ENCODE measurements at regions not wholly inside any gene's neighbourhood (a gene's known extent, or its start where the extent isn't known, plus 50 kb on each side); places are given as distances from the start of the nearest gene placed in this dataset.
"Not testable (repeated sequence)": the region's sequence is repeated elsewhere in the genome, so short reads cannot be mapped to it uniquely, and the experiment has no call there.

DNA sequence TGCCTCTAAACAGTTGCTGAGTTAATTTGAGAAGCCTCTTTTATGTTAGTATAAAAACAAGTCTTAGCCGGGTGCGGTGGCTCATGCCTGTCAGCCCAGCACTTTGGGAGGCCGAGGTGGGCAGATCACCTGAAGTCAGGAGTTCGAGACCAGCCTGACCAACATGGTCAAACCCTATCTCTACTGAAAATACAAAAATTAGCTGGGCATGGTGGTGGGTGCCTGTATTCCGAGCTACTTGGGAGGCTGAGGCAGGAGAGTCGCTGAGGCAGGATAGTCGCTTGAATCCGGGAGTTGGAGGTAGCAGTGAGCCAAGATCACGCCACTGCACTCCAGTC, 317.5 kb downstream of the QKI start:
- DNase-seq: not testable (repeated sequence)

DNA sequence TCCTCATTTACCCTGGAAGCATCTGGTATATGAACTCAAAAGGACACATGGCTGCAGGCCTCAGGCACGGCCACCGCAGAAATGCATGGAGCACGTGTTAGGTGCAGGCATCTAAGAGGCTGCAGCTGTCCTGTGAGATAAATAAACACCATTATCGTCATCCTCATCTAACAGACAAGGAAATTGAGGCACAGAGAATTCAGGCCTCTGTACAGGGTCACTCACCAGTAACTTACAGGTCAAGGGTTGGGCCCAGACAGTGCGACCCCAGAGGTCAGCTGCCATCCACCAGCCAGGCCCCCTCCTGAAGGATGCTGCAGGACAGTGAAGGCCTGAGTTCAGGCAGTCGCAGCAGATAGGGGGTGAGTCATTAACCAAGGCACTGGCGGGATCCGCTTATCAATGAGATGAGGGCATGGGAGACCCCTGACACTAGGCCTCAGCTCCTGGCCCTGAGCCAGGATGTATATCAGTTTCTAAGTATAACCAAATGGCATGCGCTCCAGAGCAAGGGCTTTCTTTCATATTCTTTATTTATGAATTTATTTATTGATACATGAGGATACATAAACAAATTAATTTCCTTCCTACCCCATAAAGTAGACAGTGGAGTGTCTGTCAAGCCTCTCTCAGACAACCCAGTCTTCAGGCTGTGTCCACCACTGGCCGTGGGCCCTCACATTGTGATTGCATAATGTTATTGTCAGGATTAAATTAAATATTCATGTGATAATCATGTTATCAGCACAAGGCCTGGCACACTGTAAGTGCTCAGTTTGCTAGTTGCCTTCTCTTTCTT, 316.9 kb downstream of the QKI start:
- DNase-seq: no peak

DNA sequence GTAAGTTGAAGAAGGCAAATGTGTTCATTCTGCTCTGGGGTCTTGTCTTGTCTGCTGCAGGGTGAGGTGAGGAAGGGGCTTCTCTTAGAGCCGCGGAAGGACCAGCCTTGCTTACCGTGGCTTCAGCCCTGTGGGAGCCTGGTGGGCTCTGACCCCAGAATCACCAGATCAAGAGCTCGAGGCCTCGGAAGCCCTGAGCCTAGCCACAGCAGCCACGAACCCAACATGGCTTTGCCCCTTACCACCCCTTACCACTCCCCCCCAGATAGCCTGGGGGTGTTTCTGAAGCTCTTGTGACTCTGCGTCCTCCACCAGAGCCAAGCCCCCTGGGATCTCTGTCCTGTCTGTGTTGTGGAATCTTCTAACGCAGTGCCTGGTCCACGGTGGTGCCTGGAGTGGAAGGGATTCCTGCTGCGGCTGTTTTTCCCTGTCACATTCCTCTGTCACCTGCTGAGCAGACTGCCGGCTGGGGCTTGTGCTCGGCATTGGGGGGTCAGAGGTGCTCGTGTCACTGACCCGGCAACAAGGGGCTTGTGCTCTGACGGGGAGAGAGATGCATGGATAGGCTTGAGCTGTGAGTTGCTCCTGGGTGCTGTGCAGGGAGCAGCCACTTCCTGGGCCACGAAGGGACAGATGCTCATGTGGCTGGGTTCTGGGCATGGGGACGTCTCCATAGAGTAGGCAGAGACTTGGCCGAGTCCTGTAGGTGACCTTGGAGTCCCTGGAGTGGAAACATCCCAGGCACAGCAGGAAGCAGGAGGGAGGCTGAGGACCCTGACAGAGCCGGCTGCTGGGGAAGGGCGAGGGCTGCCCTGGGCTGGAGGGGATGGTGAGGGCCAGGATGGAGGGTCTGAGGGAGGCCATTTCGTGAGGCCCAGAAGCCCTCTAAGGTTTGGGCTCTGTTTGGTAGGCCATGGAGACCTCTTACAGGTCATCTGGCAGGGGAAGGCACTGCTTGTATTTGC, 316.0 kb downstream of the QKI start:
- DNase-seq: no peak

DNA sequence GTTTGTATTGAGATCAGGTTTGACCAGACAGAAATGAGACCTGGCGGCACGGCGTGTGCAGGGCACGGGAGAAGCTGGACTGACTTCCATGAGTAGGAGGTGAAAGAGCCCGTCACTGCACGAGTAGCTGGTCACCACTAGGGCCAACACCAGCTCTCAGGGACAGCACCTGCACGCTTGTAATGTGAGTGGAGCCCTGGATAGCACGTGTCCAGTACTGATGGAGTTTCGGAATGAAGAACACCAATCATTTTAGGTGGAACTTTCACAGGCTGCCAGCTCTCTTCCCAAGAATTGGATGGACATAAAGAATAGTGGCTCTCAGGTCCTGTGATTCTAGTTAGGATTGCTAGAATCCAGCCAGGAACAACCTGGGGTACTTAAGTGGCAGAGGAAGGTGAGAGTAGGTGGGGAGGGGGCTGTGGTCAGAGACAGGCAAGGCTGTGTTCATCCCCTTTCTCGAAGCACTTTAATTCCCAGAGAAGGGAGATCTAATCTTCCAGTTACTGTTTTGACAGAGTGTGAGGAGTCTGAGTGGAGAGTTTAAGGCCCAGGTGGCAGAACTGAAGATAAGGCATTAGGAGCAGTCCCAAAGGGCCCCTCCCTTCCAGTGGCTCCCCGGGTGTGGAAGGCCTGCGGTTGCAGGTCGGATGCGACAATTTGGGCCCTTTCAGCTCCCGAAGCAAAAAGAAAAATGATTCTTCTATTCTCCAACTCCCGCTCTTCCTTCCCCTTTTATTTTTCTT, 314.8 kb downstream of the QKI start:
- DNase-seq: no peak

DNA sequence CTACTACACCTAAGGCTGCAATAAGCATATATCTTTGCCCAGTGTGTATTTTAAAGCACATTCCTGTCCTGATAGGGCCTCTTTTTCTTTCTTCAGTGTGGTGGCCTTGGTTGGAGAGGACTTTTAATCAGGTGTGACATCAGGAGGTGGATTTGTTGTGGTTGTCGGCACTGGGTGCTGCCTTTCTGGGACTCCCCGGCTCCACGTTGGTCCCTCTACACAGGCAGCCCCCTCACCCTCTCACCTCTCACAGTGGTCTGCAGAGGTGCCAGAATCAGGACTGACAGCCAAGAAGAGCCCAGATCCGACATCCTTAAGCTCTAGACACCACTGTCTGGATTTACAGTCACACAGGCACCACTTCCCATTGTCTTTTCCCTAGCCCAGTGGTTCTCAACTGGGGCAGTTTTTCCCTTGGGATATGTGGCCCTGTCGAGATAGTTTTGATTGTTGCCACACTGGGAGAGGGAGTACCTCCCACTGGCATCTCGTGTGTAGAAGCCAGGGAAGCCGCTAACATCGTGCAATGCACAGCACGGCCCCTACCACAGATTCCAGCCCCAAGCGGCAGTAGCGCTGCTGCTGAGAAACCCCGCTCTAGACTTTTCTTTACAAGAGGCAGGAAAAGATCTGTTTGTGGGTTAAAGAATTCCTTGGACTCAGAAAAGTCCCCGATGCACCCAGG, 314.1 kb downstream of the QKI start:
- DNase-seq: no peak

DNA sequence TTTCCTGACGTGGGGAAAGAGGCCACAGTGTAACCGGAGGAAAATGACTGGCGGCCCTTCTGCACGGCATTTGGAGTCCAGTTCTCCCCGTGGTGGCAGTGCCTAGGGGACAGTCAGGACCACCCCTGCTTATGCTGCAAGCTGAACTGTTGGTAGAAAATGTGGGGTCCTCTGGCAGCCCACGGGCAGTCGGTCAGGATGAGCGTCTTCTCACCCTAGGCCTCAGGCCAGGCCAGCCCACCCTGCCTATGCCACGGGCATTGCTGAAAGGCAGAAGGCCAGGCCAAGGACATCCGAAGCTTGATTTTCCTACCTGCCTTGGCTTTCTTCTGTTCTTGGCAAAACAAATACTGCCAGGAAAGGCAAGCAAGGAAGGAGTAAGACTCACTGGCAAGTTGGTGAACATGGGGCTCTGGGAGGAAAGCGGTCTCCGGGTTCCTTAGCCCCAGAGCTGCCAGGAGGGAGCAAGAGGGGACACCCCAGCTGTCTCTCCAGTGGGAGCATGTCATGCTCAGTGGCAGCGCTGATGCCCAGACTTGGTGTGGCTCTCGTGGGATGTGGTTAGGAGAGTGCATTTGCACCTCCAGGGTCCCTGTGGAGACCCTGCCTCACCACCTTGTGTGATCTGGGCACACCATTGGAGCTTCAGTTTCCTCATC, 311.6 kb downstream of the QKI start:
- DNase-seq: no peak

DNA sequence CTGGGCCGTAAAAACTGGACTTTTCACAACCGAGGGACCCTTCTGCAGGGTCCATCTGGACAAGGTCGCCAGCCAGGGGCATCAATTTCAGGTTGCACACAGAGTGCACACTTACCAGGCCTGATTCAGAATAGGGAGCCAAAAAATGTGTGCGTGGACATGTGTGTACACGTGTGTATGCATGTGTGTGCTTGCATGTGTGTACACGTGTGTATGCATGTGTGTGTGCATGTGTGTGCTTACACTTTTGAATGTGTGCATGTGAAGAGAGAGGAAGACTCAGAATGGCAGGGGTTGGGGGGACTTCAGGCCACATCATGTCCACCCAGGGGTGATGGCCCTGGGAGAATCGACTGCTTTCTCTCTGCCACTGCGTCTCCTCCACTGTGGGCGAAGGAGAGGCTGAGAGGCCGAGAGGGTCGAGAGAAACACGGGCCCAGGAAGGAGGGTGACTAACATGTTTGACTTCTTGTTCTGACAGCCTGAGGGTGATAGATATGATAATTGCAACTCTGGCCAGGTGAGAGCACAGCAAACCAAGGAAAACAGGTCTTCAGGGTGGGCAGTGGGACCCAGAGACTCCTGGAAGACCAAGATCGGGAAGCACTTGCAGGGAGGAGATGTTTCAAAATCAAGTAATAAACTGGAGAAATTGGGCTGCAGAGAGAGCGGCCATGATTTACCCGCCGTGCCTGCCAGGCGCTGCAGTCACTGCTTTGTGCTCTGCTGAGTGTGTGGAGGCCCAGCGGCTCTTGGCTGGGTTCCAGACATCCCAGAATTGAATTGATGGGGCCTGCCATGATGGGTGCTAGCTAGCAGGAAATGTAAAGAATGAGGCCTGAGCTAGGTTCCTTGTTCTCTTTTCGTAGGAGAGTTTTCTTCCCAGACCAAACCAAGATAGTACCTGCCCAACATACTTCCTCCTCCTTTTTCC, 310.8 kb downstream of the QKI start:
- peak; percentile 14 for DNase-seq

DNA sequence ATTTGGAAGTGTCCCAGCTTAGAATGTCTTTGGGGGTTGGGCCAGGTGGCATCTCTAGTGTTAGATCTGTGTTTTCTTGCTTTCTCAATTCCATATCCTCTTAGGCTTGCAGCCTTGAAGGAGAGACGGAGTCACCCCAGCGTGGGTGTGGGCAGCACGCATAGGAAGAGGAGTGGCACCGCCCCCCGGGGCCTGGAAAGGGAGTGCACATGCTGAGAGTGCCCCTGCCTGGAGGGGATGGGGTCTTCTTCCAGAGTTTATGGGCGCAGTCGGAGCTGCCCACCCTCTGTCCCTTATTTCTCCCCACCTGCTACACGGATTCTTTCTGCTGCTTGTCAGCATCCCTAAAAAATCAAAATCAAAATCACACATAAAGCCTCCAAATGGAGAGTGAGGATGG, 309.7 kb downstream of the QKI start:
- no peak for DNase-seq

DNA sequence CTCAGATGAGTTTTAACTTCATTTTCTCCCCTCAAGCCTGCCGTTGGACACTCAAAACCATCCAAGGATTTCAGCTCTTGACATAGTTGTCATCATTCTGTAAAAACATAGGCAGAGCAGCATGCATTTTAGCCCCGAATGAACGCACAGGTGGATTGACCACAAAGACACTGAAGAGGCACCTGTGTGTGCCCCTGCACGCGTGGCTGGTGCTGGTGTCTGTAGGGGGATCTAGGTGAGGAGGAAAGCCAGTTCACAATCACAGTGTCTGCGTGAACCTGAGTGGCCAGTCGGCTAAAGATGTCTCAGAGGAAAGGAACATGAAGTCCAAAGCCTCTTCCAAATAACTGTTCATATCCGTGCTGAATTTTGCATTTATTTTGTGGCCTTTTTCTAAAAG, 309.2 kb downstream of the QKI start:
- DNase-seq: no peak

DNA sequence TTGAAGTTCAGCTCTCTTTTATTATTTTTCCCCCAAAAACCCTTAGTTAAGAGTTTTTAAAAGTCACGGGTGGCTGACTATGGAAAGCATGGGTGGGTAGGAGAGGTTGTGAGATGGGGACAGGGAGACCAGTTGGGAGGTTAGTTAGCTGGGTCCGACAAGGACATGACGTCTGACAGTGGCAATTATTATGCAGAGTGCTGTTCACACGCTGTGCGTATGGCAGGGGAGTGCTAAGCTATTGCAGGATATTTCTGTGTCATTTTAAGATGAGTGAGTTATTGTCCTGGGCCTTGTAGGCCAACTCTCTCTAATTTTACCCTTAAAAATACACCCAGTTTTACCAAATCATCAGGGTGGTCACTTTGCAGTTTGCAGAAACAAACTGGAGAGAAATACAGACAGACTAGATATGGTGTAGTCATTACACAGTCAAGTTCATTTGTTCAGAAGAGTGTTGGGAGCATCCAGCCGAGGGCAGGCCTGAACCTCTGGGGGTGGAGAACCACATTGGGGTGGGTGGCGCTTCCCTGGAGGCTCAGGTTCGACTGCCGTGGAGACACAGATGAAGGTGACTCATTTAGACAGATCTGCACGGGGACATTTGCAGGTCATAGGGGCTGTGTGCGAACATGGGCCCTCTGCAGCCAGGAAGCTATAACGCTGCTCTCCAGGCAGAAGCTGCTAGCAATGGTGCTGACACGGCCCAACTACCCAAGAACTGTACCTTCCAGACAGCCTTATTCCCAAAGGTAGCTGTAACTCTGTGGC, 307.6 kb downstream of the QKI start:
- DNase-seq: no peak

DNA sequence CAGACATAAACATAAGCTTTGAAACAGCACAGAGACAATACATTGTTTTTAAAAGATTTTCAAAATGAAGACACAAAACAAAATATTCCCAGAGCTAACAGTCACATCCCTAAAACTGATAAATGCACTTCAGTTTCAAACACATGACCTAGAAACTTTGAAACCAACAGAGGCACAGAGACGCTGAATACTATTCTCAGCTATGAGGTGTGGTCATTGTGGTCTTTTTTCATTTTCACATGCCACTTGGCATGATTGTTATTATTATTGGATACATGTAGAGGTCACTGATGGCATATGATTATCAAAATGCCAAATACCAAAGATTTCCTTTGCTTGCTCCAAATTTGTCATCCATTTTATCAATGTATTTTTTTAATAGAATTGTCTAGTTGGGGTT, 306.9 kb downstream of the QKI start:
- no peak for DNase-seq

DNA sequence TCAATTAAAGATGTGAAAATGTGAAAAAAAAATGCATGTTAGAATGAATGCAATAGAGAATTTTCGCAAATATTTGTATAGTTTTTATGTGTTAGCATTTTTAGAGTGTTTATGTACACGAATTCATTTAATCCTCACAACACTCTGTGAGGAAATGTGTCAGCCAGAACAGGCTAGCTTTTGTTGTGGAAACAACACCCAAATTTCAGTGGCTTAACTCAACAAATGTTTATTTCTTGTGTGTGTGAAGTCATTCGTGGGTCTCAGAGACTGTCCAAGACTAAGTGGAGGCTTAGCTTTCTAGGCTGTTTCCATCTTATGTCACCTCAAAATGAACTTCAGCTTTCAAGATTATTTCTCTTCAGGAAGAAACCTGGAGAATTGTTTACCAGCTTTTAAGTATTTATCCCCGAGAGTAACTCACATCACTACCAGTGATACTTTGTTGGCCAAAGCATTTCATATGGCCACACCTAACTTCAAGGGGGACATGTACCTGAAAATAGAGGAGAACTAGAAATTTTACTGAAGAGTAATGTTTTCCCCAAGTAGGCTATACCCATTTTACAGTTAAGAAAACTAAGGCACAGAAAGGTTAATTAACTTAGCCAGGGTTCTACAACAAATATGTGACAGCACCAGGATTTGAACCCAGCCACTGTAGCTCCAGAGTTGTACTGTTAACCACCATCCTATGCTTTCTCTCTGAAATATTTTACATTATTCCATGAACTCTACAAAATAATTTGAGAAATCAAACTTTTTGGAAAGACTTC, 306.1 kb downstream of the QKI start:
- no peak for DNase-seq

DNA sequence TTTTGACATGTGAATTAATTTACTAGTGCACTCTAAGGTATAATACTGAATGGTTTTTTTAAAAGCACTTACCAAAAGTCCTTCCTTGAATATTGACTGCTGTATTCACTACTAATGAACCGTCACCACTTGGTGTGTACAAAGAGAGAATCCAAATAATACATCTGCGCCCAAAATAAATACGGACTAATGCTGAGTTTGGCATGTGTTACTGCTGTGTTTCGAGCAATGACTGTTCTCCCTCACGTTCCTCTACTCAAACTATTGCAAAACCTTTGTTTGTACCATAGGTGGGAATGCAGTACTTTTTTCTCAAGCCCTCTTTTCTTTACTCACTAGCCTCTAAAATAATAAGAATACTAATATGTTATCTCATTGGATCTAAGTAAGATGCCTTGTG, 305.5 kb downstream of the QKI start:
- no peak for DNase-seq

DNA sequence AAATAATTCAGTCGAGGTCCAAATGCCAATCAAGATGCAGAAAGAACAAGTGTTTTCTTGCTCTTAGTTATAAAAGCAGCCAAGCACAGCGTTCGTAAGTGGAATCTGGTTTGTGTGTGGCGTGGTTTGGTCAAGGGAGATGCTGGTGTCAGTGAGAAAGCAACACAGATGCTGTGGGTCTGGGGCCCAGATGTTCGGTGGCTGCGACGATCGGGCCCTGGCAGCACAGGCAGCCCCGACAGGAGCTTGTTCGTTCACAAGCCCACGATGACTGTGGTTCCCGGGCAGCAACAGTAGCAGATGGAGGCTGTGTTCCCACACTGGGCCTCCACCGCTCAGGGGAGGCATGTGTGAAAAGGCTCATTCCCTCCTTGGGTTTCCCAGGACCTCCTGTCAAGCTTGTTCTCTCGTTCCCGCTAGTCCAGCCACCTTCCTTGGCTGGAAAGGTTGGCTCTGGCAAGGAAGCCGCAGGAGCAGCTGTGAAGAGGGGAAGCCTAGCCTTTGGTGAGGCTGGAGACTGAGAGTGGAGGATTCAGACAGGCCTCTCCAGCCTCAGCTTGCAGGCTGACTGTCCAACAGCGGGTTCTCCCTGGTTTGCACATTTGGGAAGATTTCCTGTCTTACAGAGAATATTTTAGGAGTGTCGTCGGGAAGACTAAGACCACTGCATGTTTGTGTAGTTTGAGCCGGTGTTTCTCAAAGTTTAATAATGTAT, 304.7 kb downstream of the QKI start:
- no peak for DNase-seq

DNA sequence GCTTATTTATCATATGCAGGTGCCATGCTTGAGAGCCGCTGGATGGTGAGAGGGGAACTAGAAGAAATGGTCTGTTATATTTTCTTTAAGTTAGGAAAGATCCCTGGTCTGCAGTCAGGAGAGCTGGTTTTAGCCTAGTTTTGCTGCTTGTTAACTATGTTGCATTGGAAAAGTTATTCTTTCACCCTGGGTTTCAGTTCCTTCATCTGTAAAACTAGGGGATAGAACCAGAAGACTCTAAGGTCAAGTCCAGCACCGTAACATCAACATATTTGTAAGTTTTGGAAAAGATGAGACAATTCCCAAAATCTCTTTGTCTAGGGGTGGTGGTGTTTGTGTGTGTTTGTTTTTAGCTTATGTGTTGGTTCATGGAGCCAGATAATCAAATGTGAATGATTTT, 304.0 kb downstream of the QKI start:
- no peak for DNase-seq

DNA sequence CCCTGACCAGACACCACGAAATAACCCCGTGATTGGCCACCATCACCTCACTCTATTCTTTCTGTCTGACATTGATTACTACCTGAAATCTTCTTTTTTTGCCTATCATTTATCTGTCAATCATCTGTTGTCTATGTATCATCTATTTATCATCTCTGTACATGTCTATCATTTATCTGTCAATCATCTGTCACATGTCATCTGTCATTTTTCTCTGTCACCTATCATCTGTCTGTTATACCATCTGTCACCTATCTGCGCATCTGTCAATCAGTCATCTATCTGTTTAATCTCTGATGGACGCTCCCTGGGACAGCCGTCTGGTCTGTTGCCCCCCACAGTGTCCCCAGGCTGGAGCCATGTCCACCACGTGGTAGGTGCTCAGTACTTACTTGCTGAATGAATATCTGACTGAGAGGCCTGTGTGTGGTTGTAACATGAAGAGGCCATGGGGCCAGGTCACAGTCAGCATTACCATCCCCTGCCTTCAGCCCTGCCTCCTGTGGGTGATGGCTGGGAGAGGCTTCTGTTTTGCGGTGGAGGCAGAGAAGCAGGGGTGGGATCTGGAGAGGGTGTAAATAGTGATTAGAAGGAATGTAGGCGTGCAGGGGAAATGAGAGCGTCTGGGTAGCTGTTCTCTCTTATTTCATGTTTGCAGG, 302.7 kb downstream of the QKI start:
- no peak for DNase-seq

DNA sequence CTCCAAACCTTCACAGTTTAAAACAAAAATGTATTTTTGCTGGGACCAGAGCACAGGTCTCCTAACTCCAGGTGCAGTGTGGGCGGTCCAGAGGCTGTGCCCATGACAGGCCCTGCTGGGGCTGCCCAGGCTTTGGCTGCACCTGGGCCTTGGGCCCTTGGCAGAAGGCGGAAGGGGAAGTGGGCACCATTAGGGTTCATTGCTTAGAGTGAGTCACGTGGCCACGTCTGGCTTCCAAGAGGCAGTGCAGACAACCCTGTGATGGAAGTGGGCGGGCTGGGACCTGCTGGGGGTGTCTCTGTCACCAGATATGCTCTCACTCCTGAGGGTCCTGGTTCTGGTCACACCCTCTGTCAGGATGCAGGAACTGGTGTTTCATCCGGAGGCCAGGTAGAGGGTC, 302.2 kb downstream of the QKI start:
- no peak for DNase-seq

DNA sequence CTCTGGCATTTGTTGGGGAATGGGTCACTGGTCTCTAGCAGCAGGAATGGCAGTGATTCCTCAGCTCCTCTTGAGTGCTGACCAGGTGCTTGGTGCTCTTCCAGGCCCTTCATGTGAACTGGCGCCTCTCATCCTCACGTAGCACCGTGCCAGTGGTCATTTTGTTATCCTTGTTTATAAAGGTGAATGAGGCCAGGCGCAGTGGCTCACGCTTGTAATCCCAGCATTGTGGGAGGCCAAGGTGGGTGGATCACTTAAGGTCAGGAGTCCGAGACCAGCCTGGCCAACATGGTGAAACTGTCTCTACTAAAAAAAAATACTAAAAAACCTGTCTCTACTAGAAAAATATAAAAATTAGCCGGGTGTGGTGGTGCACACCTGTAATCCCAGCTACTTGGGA, 301.3 kb downstream of the QKI start:
- DNase-seq: no peak
